Mesothelial cell of epicardium (in vitro differentiated cells): ENCODE measurements at regions not wholly inside any gene's neighbourhood (a gene's known extent, or its start where the extent isn't known, plus 50 kb on each side); places are given as distances from the start of the nearest gene placed in this dataset.
A peak's percentile ranks its signal among the peaks of the same experiment; 100 is the strongest.

Source experiments
- DNase-seq, 2 experiments: peaks; one replicate each; pipeline ENCODE4 v3.0.0; 2021; ENCODE audit warnings: low spot score in 2 of 2; ENCODE audit not compliant: unreplicated experiment in 2 of 2
- H3K27ac Mint-ChIP-seq: 2 replicates; pipeline ENCODE4 v1.8.0; 2021; ENCODE audit warnings: mixed read lengths
- H3K27me3 Mint-ChIP-seq: 2 replicates; pipeline ENCODE4 v1.8.0; 2021; ENCODE audit warnings: low read depth, mixed read lengths
- H3K36me3 Mint-ChIP-seq: 2 replicates; pipeline ENCODE4 v1.8.0; 2021; ENCODE audit warnings: mixed read lengths
- H3K4me1 Mint-ChIP-seq: 2 replicates; pipeline ENCODE4 v1.8.0; 2021; ENCODE audit warnings: mixed read lengths
- H3K4me3 Mint-ChIP-seq: 2 replicates; pipeline ENCODE4 v1.8.0; 2021; ENCODE audit warnings: mild to moderate bottlenecking, moderate library complexity, mixed read lengths
- H3K9me3 Mint-ChIP-seq: 2 replicates; pipeline ENCODE4 v1.8.0; 2021; ENCODE audit warnings: mixed read lengths
- CTCF ChIP-seq: fragments of 200-600 bp; sonication (generic); IDR thresholded peaks from one replicate; pipeline ENCODE4 v1.5.0; 2021; ENCODE audit warnings: antibody characterized with exemption; ENCODE audit not compliant: unreplicated experiment

- Mint-ChIP-seq H3K27me3 (no peaks in the 10 kb centered on the region), H3K9me3 (peaks cover 34% of the 10 kb centered on the region), H3K4me3 (no peak overlapping the region), H3K27ac (no peak overlapping the region), H3K36me3 (peaks cover 20% of the 10 kb centered on the region), H3K4me1 (no peaks in the 10 kb centered on the region)
- DNase-seq: no peak
- no peak for TF ChIP-seq CTCF
These were observed 1492.2 kb upstream of the TENM3 start for GRCh38 chr4:180751009-180751408.

- H3K27ac Mint-ChIP-seq: no peak overlapping the region
- H3K4me1 Mint-ChIP-seq: no peaks in the 10 kb centered on the region
- no peak for TF ChIP-seq CTCF
- no peak overlapping the region for H3K4me3 Mint-ChIP-seq
- H3K9me3 Mint-ChIP-seq: peaks cover 14% of the 10 kb centered on the region
- DNase-seq: no peak
- peaks cover 3% of the 10 kb centered on the region for H3K36me3 Mint-ChIP-seq
- H3K27me3 Mint-ChIP-seq: no peaks in the 10 kb centered on the region
These were observed 1485.3 kb upstream of the TENM3 start for GRCh38 chr4:180757927-180758326.

- Mint-ChIP-seq H3K27me3 (no peaks in the 10 kb centered on the region), H3K27ac (no peak overlapping the region), H3K36me3 (no peaks in the 10 kb centered on the region)
These were observed 1477.2 kb upstream of the TENM3 start for GRCh38 chr4:180766045-180766444.

GRCh38 chr4:180766944-180767729, 1476.1 kb upstream of the TENM3 start:
- no peak overlapping the region for H3K4me3 Mint-ChIP-seq
- H3K4me1 Mint-ChIP-seq: peaks cover 9% of the 10 kb centered on the region
- no peak for TF ChIP-seq CTCF
- no peaks in the 10 kb centered on the region for H3K27me3 Mint-ChIP-seq
- H3K36me3 Mint-ChIP-seq: no peaks in the 10 kb centered on the region
- no peaks in the 10 kb centered on the region for H3K9me3 Mint-ChIP-seq
- H3K27ac Mint-ChIP-seq: peak overlapping the region; percentile 8
- no peak for DNase-seq

More at GRCh38 chr4:180766045-180766444, 1477.2 kb upstream of the TENM3 start:
- TF ChIP-seq CTCF: no peak
- Mint-ChIP-seq H3K9me3 (no peaks in the 10 kb centered on the region), H3K4me3 (no peak overlapping the region), H3K4me1 (peaks cover 9% of the 10 kb centered on the region)
- DNase-seq: no peak

GRCh38 chr4:180768610-180769009, 1474.6 kb upstream of the TENM3 start:
- Mint-ChIP-seq H3K36me3 (no peaks in the 10 kb centered on the region), H3K4me1 (peaks cover 9% of the 10 kb centered on the region), H3K9me3 (peaks cover 5% of the 10 kb centered on the region), H3K27ac (no peak overlapping the region), H3K27me3 (no peaks in the 10 kb centered on the region), H3K4me3 (no peak overlapping the region)
- TF ChIP-seq CTCF: no peak
- no peak for DNase-seq
